Heart right ventricle (tissue), 16 donors: ENCODE measurements at regions not wholly inside any gene's neighbourhood (a gene's known extent, or its start where the extent isn't known, plus 50 kb on each side); places are given as distances from the start of the nearest gene placed in this dataset.

ENCODE experiments used
- ATAC-seq, 8 donors: fragments of 200-7000 bp; cut with Tn5 transposase; one replicate each; pipeline ENCODE4 v1.9.1; 2020; ENCODE audit warnings: mild to moderate bottlenecking in 8 of 8, moderate library complexity in 8 of 8, moderate number of reproducible peaks in 1 of 8
- DNase-seq, 2 donors: peaks; one replicate each; pipeline ENCODE4 v3.0.0-alpha.2; 2020
- H3K27ac ChIP-seq, 10 donors: fragments of 200-600 bp; sonication (generic) in 2 of 10; one replicate each; pipeline versions ENCODE4 v1.5.0 to v1.8.0; 2020 to 2022; ENCODE audit warnings: mild to moderate bottlenecking in 3 of 10
- H3K27me3 ChIP-seq, 7 donors: fragments of 200-600 bp; one replicate each; pipeline ENCODE4 v1.8.0; 2021 to 2022; ENCODE audit warnings: mild to moderate bottlenecking in 2 of 7
- H3K36me3 ChIP-seq, 9 donors: fragments of 200-600 bp; sonication (generic) in 1 of 9; one replicate each; pipeline versions ENCODE4 v1.5.0 to v1.8.0; 2020 to 2022; ENCODE audit warnings: mild to moderate bottlenecking in 2 of 9
- H3K4me1 ChIP-seq, 9 donors: fragments of 200-600 bp; sonication (generic) in 1 of 9; one replicate each; pipeline versions ENCODE4 v1.5.0 to v1.8.0; 2020 to 2022; ENCODE audit warnings: mild to moderate bottlenecking in 4 of 9
- H3K4me3 ChIP-seq, 10 donors: fragments of 200-600 bp; sonication (generic) in 2 of 10; one replicate each; pipeline versions ENCODE4 v1.5.0 to v1.8.0; 2020 to 2022; ENCODE audit warnings: mild to moderate bottlenecking in 7 of 10, moderate library complexity in 2 of 10
- H3K9me3 ChIP-seq, 11 donors: fragments of 200-600 bp in 10 of 11; sonication (generic) in 2 of 11; one replicate each; pipeline versions ENCODE4 v1.5.0 to v1.8.0; 2013 to 2022; ENCODE audit warnings: mild to moderate bottlenecking in 2 of 11, control low read depth in 1 of 11, moderate library complexity in 1 of 11
- WGBS, 2 donors: extraction: QIAGEN DNeasy Blood & Tissue Kit; methylation state at CpG; one replicate each; pipeline ENCODE4 v1.1.7; 2013; ENCODE audit warnings: inconsistent platforms in 1 of 2; 5-methylcytosine and 5-hydroxymethylcytosine counted together
- intact Hi-C, 10 donors: fragments of 100-400 bp; cut with DNase I; formaldehyde crosslinking; loops; one replicate each; pipeline versions ENCODE4 v1.11.1 to v1.14.2; 2022
- TF ChIP-seq, protein P1 (sequence below), 9 donors: fragments of 200-600 bp; sonication (generic) in 2 of 9; IDR thresholded peaks; one replicate each; pipeline versions ENCODE4 v1.5.0 to v1.8.0; 2021 to 2022; ENCODE audit warnings: antibody characterized with exemption in 9 of 9, mild to moderate bottlenecking in 5 of 9, moderate library complexity in 1 of 9
- donor health status: Arrhythmogenic right ventricular cardiomyopathy.
- donor health status: ischemic (EF 13 %, LVEDD 7.1; RV severe dilation, severe dysfunction).
- donor health status: healthy with polysubstance abuse.
- donor health status: DM: no; HTN: yes; CAD: no.
- donor health status: DM: no; HTN: no; CAD: no.
- donor health status: ischemic (EF 25% LVEDD 6.9; RV normal size, moderate dysfunction).
- donor health status: ischemic (EF 25% LVEDD 5.7; RV mildly dilated, moderate dysfunction).
- donor health status: healthy.
- donor health status: DM: yes; HTN: yes; CAD: no.
- donor health status: Ischemic cardiomyopathy.
- donor health status: ischemic (EF 35%, LVEDD 5.7; RV mildly dilated, moderate dysfunction).
- donor health status: nonischemic (EF 11% LVEDD 7.7; RV severe dilation, severe dysfunction).
- donor health status: DM: yes; HTN: yes; CAD: no.
- donor health status: PGD.
- donor health status: ischemic (EF 29% LVEDD 5.4; RV normal size, mild dysfunction).
- donor health status: nonischemic (EF 23%, LVEDD 6.1; RV moderate dilation, normal function).

GRCh38 chr6:77063494-77063893 lies 399.8 kb downstream of the HTR1B start:
- intact Hi-C loops = no loop called here
- H3K4me1 ChIP-seq = no peaks in the 10 kb centered on the region
- TF ChIP-seq, protein P1, sequence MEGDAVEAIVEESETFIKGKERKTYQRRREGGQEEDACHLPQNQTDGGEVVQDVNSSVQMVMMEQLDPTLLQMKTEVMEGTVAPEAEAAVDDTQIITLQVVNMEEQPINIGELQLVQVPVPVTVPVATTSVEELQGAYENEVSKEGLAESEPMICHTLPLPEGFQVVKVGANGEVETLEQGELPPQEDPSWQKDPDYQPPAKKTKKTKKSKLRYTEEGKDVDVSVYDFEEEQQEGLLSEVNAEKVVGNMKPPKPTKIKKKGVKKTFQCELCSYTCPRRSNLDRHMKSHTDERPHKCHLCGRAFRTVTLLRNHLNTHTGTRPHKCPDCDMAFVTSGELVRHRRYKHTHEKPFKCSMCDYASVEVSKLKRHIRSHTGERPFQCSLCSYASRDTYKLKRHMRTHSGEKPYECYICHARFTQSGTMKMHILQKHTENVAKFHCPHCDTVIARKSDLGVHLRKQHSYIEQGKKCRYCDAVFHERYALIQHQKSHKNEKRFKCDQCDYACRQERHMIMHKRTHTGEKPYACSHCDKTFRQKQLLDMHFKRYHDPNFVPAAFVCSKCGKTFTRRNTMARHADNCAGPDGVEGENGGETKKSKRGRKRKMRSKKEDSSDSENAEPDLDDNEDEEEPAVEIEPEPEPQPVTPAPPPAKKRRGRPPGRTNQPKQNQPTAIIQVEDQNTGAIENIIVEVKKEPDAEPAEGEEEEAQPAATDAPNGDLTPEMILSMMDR (IDR thresholded peaks at IDR 0.05) = no peak
- no peaks in the 10 kb centered on the region for H3K27me3 ChIP-seq
- 77 to 93% methylated on average over 4 of the region's 4 CpGs for WGBS, 2 donors
- no peak overlapping the region for H3K4me3 ChIP-seq
- peaks cover 0 to 28% (median 0%) of the 10 kb centered on the region in 11 donors for H3K9me3 ChIP-seq
- no peak for DNase-seq
- H3K36me3 ChIP-seq = no peaks in the 10 kb centered on the region
- no peak overlapping the region for H3K27ac ChIP-seq
- no peak for ATAC-seq

DNA sequence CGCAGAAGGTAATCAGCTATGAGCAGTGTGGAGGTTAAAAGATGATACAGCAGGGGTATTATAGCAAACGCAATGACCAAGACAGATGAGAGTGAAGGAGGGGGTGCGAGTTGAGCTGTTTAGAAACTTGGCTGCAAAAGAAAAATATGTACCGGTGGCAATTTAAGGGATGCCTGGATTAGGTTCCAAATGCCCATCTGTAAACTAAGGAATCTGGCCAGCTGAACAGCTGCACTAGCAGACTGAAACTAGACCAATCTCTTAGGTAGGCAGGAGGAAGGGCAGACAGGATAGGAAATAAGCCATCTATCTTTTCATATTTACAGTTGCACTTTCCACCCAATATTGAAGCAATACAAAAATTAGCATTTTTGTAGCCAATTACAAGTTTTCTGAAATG lies 407.6 kb downstream of the HTR1B start:
- no peak for ATAC-seq
- no peaks in the 10 kb centered on the region for H3K36me3 ChIP-seq
- no peak for DNase-seq
- H3K4me1 ChIP-seq = no peaks in the 10 kb centered on the region
- H3K27ac ChIP-seq = no peak overlapping the region
- H3K9me3 ChIP-seq = peaks cover 0 to 63% (median 0%) of the 10 kb centered on the region in 11 donors
- H3K4me3 ChIP-seq = no peak overlapping the region
- intact Hi-C loops = no loop called here
- TF ChIP-seq, protein P1 (IDR thresholded peaks at IDR 0.05) = no peak
- WGBS, 2 donors = 86 to 91% methylated on average over 4 of the region's 4 CpGs
- no peaks in the 10 kb centered on the region for H3K27me3 ChIP-seq

GRCh38 chr6:77040568-77041195 lies 422.6 kb downstream of the HTR1B start:
- no peak for DNase-seq
- Histone ChIP-seq H3K27me3 (no peaks in the 10 kb centered on the region), H3K4me1 (no peaks in the 10 kb centered on the region), H3K27ac (no peak overlapping the region), H3K9me3 (peaks cover 0 to 52% (median 12%) of the 10 kb centered on the region in 11 donors), H3K36me3 (no peaks in the 10 kb centered on the region), H3K4me3 (no peak overlapping the region)
- 78 to 82% methylated on average over 3 of the region's 3 CpGs for WGBS, 2 donors
- TF ChIP-seq, protein P1 (IDR thresholded peaks at IDR 0.05) = no peak
- intact Hi-C loops = no loop called here
- no peak for ATAC-seq

GRCh38 chr6:77038807-77039206 lies 424.5 kb downstream of the HTR1B start:
- no peak for DNase-seq
- H3K36me3 ChIP-seq = no peaks in the 10 kb centered on the region
- H3K27me3 ChIP-seq = no peaks in the 10 kb centered on the region
- peaks cover 0 to 52% (median 12%) of the 10 kb centered on the region in 11 donors for H3K9me3 ChIP-seq
- peaks cover 0 to 4% (median 0%) of the 10 kb centered on the region in 9 donors for H3K4me1 ChIP-seq
- ATAC-seq = no peak
- 70 to 75% methylated on average over 3 of the region's 3 CpGs for WGBS, 2 donors
- no peak overlapping the region for H3K4me3 ChIP-seq
- TF ChIP-seq, protein P1 (IDR thresholded peaks at IDR 0.05) = no peak
- H3K27ac ChIP-seq = no peak overlapping the region
- intact Hi-C loops = no loop called here
